Astrocyte of the spinal cord (primary cell): ENCODE measurements at regions not wholly inside any gene's neighbourhood (a gene's known extent, or its start where the extent isn't known, plus 50 kb on each side); places are given as distances from the start of the nearest gene placed in this dataset.
A peak's percentile ranks its signal among the peaks of the same experiment; 100 is the strongest.

ENCODE experiments used
- DNase-seq: peaks from one replicate; pipeline ENCODE4 v3.0.0; 2011; ENCODE audit warnings: low read depth, low spot score
- H3K4me3 ChIP-seq: 2 replicates; pipeline ENCODE4 v1.5.1; 2011; ENCODE audit warnings: low read depth, mild to moderate bottlenecking, low read length, moderate library complexity
- in situ Hi-C: cut with HindIII; loops from 2 replicates; pipeline ENCODE4 v1.10.0; 2017; ENCODE audit warnings: low sequenced_read_pairs
- TF ChIP-seq, protein P1 (sequence below): IDR thresholded peaks from 2 replicates; pipeline ENCODE4 v1.5.1; 2012; ENCODE audit warnings: low read depth, mild to moderate bottlenecking, low read length, inconsistent platforms

DNA sequence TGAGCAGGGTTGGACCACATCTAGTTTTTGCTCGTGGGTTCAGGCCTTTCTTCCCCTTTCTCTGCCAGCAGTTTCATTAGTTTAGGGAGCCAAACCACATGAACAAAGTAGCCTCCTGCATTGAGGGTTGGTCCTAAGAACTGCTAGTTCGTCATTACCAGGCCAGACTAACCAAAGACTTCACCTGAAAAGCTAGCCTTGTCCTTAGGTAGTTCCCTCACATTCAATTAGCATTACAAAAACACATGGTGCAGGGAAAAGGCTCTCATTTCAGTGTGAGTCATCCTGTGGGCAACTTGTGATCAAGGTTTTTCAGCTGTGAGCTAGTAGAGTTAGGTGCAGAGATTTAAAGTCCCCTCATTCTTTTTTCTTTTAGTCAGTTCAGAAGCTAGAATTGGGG, 279.3 kb upstream of the CTNNB1 start:
- in situ Hi-C loops, result no loop called here
- peak; percentile 79 for DNase-seq
- TF ChIP-seq, protein P1, sequence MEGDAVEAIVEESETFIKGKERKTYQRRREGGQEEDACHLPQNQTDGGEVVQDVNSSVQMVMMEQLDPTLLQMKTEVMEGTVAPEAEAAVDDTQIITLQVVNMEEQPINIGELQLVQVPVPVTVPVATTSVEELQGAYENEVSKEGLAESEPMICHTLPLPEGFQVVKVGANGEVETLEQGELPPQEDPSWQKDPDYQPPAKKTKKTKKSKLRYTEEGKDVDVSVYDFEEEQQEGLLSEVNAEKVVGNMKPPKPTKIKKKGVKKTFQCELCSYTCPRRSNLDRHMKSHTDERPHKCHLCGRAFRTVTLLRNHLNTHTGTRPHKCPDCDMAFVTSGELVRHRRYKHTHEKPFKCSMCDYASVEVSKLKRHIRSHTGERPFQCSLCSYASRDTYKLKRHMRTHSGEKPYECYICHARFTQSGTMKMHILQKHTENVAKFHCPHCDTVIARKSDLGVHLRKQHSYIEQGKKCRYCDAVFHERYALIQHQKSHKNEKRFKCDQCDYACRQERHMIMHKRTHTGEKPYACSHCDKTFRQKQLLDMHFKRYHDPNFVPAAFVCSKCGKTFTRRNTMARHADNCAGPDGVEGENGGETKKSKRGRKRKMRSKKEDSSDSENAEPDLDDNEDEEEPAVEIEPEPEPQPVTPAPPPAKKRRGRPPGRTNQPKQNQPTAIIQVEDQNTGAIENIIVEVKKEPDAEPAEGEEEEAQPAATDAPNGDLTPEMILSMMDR, result no peak
- H3K4me3 ChIP-seq, result no peak overlapping the region

DNA sequence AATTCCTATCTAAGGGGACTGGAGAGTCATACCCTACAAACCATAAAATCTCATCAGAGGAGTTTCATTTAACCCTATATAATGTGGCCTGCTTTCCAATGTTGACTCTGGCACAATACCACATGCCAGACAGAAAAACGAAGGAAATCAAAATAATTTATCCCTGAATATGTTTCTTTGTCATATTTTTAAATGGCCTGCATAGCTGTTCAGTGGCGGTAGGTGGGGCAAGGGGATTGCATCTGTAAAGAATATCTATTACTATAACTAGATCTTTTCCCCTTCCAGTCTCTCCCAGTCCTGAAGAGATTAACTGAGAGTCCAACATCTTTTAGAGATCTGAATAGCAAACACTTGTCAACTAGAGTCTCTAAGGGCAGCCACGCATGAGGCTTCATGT, 278.1 kb upstream of the CTNNB1 start:
- H3K4me3 ChIP-seq, result no peak overlapping the region
- in situ Hi-C loops, result no loop called here
- DNase-seq, result no peak
- TF ChIP-seq, protein P1, result no peak

DNA sequence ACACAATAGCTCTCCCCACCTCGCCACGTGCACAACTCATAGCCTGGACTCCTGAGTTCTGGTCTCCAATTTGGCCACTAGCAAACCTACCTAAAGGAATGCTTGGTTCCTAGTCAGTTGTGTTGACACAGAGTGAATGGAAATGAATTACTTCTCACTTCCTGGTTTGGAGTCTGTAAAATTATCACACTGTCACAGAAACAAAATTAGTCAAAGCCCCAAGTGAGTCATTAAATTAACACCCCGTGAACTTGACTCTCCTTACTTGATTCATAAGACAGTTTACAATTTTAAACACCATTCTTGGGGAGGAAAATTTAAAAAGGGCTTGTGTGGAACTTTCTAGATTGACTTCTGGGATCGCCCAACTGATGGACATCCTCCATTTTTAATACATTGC, 276.2 kb upstream of the CTNNB1 start:
- no peak overlapping the region for H3K4me3 ChIP-seq
- no peak for DNase-seq
- in situ Hi-C loops, result no loop called here
- TF ChIP-seq, protein P1, result no peak

DNA sequence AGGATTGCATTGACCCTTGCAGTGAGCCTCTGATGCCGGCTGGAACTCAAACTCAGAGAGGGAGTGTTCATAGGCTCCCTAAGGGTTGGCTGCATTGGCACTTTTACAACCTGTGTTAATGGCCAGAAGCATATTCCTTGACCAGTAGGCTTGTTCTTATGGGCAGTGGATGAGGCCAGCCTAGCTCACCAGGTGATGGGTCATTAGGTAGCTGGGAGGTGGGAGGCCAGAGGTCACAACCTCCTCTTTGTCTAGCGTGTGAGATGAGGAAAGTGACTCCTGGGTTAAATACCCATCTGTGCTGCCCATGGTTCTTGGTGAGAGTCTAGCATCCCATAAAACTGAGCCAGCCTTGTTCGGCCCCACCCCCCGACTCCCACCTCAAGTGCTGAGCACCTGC, 275.7 kb upstream of the CTNNB1 start:
- DNase-seq, result no peak
- in situ Hi-C loops, result no loop called here
- TF ChIP-seq, protein P1, result no peak
- no peak overlapping the region for H3K4me3 ChIP-seq

DNA sequence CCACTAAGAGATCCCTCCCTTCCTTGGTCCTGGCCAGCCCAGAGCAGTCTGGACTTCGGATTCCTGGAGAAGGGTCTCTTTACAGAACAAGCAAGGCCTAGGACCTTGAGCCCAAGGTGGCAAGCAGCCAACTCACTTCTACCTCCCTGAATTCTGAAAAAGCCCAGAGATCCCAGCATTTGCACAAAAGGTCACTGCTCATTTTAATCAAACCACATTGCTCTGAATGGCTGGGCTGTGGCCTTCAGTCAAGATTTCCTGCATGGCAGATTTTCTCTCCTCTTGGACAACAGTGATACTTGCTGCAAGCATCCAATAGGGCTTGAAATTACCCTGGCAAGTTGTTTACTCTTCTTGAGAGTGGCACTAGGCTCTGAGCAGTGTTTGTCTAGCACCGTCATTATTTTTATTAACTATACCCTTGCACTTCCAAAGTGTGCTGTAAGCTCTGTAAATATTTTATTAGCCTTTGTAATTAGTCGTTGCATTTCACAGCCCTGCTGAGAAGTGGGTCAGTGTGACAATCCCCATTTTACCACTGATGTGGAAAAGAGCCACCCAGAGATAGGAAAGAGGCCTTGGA, 274.7 kb upstream of the CTNNB1 start:
- TF ChIP-seq, protein P1, result no peak

DNA sequence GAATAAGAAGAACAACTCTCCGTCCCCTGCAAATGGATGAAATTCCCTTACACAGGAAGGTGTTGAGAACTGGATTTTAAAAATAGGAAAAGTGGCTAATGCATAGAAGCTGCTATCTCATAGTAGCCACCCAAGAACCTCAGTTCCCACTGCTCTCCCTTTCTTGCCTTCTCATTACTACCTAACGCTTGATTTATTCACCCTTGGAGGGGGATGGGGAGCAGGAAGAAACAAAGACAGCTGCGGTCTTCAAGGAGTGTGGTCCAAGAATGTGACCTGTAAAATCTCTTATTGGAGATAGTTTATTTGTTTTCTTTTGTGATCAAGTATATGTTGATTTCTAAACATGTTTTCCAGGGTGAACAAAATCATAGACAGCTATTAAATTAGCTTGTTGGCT, 274.1 kb upstream of the CTNNB1 start:
- in situ Hi-C loops, result no loop called here
- TF ChIP-seq, protein P1, result no peak
- no peak overlapping the region for H3K4me3 ChIP-seq
- no peak for DNase-seq

More for the DNA sequence above, 274.7 kb upstream of the CTNNB1 start:
- H3K4me3 ChIP-seq, result no peak overlapping the region
- DNase-seq, result no peak
- in situ Hi-C loops, result no loop called here

DNA sequence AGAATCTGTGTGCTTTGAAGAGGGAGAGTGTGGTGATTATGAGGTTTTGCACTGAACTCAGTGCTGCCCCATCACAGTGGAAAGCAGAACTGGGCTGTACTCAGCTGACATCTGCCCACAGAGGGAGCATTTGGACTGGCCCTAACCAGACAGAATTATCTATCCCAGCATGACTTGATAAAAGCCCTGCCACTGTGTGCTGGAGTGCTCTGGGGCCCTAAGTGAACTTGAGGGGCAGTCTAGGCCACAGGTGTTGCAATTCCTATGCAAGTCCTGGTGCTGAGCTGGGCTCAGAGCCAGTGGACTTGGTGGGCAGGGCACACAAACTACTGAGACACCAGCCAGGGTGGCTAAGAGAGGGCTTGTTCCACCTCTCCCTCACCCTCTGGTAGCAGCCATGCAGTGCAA, 269.2 kb upstream of the CTNNB1 start:
- no peak overlapping the region for H3K4me3 ChIP-seq
- no peak for DNase-seq
- TF ChIP-seq, protein P1, result no peak
- in situ Hi-C loops, result no loop called here
